ENCODE measurements at regions not wholly inside any gene's neighbourhood (a gene's known extent, or its start where the extent isn't known, plus 50 kb on each side); places are given as distances from the start of the nearest gene placed in this dataset.

DNA sequence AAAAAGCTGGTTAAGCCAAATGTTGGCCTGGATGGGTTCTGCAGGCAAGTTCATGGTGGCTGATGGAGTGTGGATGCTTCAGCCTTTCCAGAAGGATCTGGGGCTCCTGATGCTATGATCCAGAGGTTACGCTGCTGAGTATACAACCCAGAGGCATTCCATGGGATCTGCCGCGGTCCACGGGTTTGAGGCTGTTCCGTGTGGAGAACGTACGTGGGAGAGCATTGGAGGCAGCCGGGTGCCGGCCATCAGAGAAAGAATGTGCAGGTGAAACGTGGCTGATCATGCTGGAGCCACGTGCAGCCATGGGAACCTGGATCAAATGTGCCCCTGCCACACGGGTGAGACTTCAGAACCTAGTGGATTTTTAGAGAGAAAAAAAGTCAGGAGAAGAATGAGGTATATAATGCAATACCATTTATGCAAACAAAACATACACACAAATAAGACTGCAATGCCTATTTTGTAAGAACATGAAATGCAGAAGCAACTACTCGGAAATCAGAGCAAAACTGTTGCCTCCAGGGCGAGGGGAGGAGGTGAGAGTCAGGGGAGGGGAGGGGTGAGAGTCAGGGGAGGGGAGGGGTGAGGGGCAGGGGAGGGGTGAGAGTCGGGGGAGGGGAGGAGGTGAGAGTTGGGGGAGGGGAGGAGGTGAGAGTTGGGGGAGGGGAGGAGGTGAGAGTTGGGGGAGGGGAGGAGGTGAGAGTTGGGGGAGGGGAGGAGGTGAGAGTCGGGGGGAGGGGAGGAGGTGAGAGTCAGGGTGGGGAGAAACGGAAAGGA lies 116.5 kb upstream of the C1orf174 start:
- no peak for ATAC-seq
- no peak for DNase-seq

DNA sequence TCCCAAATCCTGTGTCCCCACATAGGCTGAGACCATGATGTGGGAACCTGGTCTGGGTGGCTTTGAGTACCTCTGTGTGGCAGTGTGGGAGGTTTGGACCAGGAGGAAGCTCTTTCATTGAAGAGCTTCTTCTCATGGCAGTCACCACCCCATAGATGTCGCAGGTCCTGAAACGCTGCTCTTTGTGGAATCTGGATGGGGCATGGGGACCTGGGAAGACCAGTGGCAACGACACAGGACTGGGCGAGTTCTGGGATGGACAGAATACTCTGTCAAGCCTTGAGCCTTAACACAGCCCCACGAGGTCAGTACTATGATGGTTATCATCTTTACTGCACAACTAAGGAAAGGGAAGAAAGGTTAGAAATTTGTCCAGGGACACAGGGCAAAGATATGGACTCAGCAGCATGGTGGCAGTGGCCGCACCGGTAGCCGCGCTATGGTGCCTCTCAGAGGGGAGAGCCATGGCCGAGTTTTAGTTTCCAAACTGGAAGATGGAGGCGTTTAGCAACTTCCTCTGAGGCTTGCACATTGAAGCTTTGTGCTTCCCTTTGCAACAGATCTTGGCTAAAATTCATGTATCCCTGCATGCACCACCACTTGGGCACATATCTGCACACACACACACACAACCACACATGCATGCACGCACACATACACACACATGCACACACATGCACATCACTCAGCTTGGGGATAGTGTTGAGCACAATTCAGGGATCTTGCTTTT lies 117.7 kb upstream of the C1orf174 start:
- ATAC-seq, result no peak

GRCh38 chr1:4018466-4019146 lies 118.5 kb upstream of the C1orf174 start:
- DNase-seq, result no peak
- ATAC-seq, result no peak

More for the DNA sequence above, 117.7 kb upstream of the C1orf174 start:
- DNase-seq, result no peak

- ATAC-seq, result no peak
These were observed 119.1 kb upstream of the C1orf174 start for GRCh38 chr1:4019147-4019521.

DNA sequence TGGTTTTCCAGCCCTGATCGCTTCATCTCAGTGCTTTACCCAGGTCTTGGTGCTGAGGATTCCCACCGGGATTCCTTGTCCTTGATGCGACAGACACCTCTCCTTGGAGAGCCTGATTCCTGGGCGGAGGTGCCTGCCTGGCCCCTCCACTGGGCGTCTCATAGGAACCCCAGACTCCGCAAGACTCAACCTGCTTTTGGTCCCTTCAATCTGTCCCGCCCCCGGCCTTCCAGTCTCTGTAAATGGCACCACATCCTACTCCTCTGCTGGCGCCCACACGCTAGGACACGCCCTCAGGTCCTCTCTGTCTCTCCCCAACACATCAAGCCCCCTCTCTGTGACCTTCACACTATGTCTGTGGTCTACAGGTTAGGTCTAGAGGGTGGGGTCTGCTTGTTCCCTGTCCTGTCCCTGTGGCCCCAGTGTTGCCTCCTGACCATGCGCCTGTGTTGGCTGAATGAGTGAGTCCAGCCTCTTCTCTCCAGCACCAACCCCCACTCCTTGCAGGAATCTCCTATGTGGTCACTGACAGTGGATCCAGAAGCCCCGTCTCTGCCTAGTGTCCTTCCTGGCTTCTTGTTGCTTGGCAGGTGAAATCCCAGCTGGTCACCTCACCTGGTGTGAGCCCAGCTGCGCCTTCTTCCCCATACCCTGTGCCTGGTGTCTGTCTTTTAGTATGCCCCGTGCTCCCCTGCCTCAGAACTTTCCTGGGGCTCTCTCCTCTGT lies 119.7 kb upstream of the C1orf174 start:
- DNase-seq, result no peak
- ATAC-seq, result no peak

More at GRCh38 chr1:4019147-4019521, 119.1 kb upstream of the C1orf174 start:
- DNase-seq, result no peak

DNA sequence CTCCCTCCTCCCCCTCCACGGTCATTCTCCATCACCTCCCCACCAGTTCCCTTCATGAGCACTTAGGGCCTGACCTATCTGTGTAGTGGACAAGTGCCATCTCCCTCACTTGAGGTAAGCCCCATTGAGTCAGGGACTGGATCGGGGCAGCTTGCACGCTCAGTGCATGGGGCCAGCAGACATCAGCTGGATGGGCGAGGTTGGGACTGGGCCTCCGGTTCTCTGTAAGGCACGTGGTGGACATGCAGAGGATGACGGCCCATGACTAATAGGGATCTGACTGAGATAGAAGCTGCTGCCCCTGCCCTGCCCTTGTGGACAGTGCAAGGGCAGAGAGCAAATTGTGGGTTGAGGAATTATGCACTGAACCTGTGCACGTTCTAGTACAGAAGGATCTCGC lies 120.4 kb upstream of the C1orf174 start:
- DNase-seq (no peak), ATAC-seq (no peak)

- DNase-seq, result no peak
- ATAC-seq, result no peak
These were observed 121.3 kb upstream of the C1orf174 start for GRCh38 chr1:4021136-4021973.

GRCh38 chr1:4021974-4022268 lies 121.8 kb upstream of the C1orf174 start:
- ATAC-seq (no peak), DNase-seq (no peak)

DNA sequence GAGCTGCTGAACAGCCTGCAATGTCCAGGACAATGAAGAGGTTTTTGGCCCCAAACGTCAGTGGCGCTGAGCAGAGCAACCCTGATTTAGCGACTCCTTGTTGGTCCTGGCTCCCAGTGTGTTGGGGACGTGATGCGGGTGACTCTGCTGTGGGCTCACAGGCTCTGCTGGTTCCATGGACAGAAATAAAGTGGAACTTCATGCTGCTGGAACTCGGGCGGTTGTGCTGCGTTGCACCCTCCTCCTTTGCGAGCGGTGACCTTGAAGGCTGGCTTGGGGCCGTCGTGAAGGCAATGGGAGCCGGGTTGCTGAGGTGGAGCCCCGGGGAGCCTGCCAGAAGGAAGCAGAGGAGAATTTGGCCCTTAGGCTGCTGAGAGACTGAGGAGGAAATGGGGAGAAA lies 122.6 kb upstream of the C1orf174 start:
- ATAC-seq, result no peak
- no peak for DNase-seq

DNA sequence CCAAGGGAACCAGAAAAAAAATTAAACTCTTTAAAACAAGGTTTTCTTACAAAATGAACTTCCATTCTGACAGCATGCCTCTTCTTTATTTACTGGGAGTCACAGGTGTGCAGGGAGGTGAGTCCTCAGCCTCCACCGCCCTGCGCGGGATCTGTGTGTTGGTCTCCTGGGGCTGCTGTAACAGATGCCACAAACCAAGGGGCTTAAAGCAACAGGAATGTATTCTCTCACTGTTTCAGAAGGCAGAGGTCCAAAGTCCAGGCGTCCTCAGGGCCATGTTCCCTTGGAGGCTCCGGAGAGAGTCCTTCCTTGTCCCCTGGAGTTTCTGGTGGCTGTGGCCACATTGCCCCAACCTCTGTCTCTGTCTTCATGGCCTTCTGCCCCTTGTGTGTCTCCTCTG lies 123.6 kb upstream of the C1orf174 start:
- ATAC-seq (no peak), DNase-seq (no peak)

- ATAC-seq, result no peak
- DNase-seq, result no peak
These were observed 124.7 kb upstream of the C1orf174 start for GRCh38 chr1:4024811-4025210.

DNA sequence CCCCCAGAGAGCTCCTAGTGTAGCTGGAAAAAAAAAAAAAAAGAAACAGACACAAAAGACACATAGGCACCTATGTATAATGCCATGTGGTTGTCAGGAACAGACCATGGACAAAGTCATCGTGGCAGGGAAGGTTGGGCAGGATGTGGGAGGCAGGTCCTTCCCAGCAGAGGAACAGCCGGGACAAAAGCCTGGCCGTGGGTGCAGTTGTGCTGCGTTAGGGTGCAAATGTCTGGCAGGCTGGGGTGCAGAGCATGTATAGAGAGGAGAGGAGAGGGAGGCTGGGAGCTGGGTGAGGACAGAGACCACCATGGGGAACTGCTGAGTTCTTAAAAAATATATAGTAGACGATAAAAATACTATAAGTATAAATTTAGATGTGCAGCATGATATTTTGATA lies 125.7 kb upstream of the C1orf174 start:
- ATAC-seq (no peak), DNase-seq (no peak)

DNA sequence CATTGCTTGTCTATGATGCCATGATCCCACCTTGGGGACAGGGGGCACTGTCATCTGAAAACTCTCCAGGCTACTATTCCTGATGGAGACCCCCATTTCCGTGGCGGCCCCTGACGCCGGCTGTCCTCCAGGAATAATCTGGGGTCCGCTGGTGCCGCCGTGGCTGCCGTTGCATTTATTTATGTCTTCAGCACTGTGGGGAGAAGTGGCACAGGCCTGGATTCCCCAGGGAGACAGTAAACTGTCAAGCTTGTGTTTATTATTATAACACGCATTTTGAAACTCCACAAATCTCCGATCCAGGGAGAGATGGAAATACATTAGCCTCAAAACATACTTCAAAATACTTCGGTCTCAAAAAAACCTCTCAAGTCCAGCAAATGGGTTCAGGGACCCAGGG lies 126.9 kb upstream of the C1orf174 start:
- DNase-seq (no peak), ATAC-seq (no peak)

- DNase-seq (peak; percentile 29), ATAC-seq (peak; percentile 52)
These were observed 127.5 kb upstream of the C1orf174 start for GRCh38 chr1:4027492-4028138.

DNA sequence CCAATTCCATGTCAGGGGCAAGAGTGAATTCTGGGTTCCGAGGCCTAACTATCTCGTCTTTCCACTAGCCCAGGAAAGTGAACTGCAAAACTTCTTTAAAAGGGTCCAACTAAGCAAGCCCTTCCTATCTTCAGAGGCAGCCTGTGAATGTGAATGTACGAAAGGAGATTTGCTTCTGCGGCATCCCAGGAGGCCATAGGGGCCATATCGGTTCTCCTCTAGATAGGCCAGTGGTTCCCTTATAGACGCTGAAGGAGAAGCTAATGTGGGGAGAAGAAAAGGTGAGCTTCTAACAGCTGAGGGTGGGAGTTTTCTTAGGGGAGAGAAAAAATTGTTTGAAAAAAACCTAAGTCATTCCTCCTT lies 128.0 kb upstream of the C1orf174 start:
- ATAC-seq, result no peak
- no peak for DNase-seq

DNA sequence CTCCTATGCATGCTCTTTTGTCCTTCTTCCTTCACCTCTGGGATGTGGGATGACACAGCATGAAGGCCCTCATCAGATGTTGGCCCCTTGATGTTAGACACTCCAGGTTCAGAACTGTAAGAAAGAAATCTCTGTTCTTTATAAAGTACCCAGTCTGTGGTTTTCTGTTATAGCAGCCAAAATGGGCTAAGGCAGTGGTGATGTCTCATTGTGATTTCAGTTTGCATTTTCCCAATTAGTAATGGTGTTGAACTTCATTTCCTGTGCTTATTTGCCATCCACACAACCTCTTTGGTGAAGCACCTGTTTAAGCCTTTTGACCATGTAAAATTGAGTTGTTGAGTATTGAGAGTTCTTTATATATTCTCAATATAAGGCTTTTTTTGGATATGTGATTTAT lies 129.3 kb upstream of the C1orf174 start:
- no peak for ATAC-seq

GRCh38 chr1:4032571-4032970 lies 132.5 kb upstream of the C1orf174 start:
- ATAC-seq, result no peak
- no peak for DNase-seq

More for the DNA sequence above, 129.3 kb upstream of the C1orf174 start:
- no peak for DNase-seq

GRCh38 chr1:4033129-4033676 lies 133.1 kb upstream of the C1orf174 start:
- DNase-seq, result no peak
- no peak for ATAC-seq

- DNase-seq (no peak), ATAC-seq (no peak)
These were observed 133.6 kb upstream of the C1orf174 start for GRCh38 chr1:4033713-4034112.

- no peak for ATAC-seq
These were observed 134.3 kb upstream of the C1orf174 start for GRCh38 chr1:4034318-4034887.

DNA sequence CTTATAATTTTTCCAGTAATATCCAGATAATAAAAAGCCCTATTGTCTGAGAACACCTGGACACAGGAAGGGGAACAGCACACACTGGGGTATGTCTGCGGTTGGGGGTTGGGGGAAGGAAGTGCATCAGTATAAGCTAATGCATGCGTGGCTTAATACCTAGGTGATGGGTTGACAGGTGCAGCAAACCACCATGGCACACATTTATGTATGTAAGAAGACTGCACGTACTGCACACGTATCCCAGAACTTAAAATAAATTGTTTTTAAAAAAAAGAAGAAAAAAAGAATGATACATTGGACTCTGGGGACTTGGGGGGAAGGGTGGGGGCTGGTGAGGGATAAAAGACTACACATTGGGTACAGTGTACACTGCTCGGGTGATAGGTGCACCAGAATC lies 144.9 kb upstream of the C1orf174 start:
- no peak for DNase-seq
- no peak for ATAC-seq

More at GRCh38 chr1:4034318-4034887, 134.3 kb upstream of the C1orf174 start:
- no peak for DNase-seq

Data from stimulated activated naive CD8-positive, alpha-beta T cell treated with anti-CD3 and anti-CD28 coated beads, Interleukin-15, Interleukin-2, amounts not matched to agents 100 U/mL and 50 U/mL, for 24 hours (primary cell).